A673 (cell line): ENCODE measurements at regions not wholly inside any gene's neighbourhood (a gene's known extent, or its start where the extent isn't known, plus 50 kb on each side); places are given as distances from the start of the nearest gene placed in this dataset.
A peak's percentile ranks its signal among the peaks of the same experiment; 100 is the strongest.
"Not testable (repeated sequence)": the region's sequence is repeated elsewhere in the genome, so short reads cannot be mapped to it uniquely, and the experiment has no call there.

Experiments used
- BruUV-seq: library from RNA; stranded (reverse); fragments of 400-500 nt; replicated peaks from 2 replicates; lab custom pipeline; 2021; lab: Mats Ljungman, UMichigan
- CTCF ChIA-PET: fragments of 300-600 bp; sonication (Branson Sonifier 250); formaldehyde crosslinking; loops from one replicate; lab custom pipeline; 2022; ENCODE audit warnings: antibody characterized with exemption; lab: Charles Lee
- POLR2A ChIA-PET: fragments of 300-600 bp; sonication (Branson Sonifier 250); formaldehyde crosslinking; loops from one replicate; lab custom pipeline; 2022; ENCODE audit warnings: antibody characterized with exemption; ENCODE audit not compliant: low non-redundant PET; lab: Charles Lee
- DNase-seq: peaks from one replicate; pipeline ENCODE4 v3.0.0-alpha.2; 2015; ENCODE audit warnings: low spot score
- H3K27ac ChIP-seq: fragments of 200-600 bp; sonication (generic); 2 replicates; pipeline ENCODE4 v1.5.1; 2016; ENCODE audit warnings: mixed run types, low read depth, mild to moderate bottlenecking, mixed read lengths, antibody characterized with exemption, low read length; ENCODE audit not compliant: poor library complexity, severe bottlenecking
- H3K27me3 ChIP-seq: fragments of 200-600 bp; sonication (generic); replicated peaks from 2 replicates; pipeline ENCODE4 v1.6.1; 2017; ENCODE audit warnings: mixed run types, low read depth, mild to moderate bottlenecking, mixed read lengths, antibody characterized with exemption, low read length; ENCODE audit not compliant: insufficient read depth, poor library complexity
- H3K36me3 ChIP-seq: fragments of 200-600 bp; sonication (generic); 2 replicates; pipeline ENCODE4 v1.6.1; 2016; ENCODE audit warnings: mixed run types, mild to moderate bottlenecking, mixed read lengths, antibody characterized with exemption, low read length; ENCODE audit not compliant: insufficient read depth, poor library complexity, severe bottlenecking
- H3K4me1 ChIP-seq: fragments of 200-600 bp; sonication (generic); 2 replicates; pipeline ENCODE4 v1.6.1; 2017; ENCODE audit warnings: mixed run types, mild to moderate bottlenecking, mixed read lengths, antibody characterized with exemption, low read length; ENCODE audit not compliant: insufficient read depth, poor library complexity, severe bottlenecking
- H3K4me3 ChIP-seq: fragments of 200-600 bp; sonication (generic); 2 replicates; pipeline ENCODE4 v1.5.1; 2016; ENCODE audit warnings: low read depth, mixed run types, mild to moderate bottlenecking, mixed read lengths, low read length; ENCODE audit not compliant: poor library complexity, severe bottlenecking
- H3K9me3 ChIP-seq: fragments of 200-600 bp; sonication (generic); 2 replicates; pipeline ENCODE4 v1.6.1; 2016; ENCODE audit warnings: mixed run types, low read depth, mild to moderate bottlenecking, mixed read lengths, antibody characterized with exemption, low read length; ENCODE audit not compliant: poor library complexity, severe bottlenecking
- CTCF ChIP-seq: fragments of 300-800, 200-600 bp; sonication (generic); conservative IDR thresholded peaks from 2 replicates; pipeline ENCODE4 v1.5.1; 2017; ENCODE audit warnings: low read depth, mild to moderate bottlenecking, antibody characterized with exemption, low read length, moderate library complexity, mixed read lengths
- EZH2 ChIP-seq: fragments of 200-600 bp; sonication (generic); IDR thresholded peaks from 2 replicates; pipeline ENCODE4 v1.6.1; 2017; ENCODE audit warnings: borderline replicate concordance, low read depth, mild to moderate bottlenecking, mixed read lengths, antibody characterized with exemption, low read length; ENCODE audit not compliant: poor library complexity, severe bottlenecking
- intact Hi-C: fragments of 100-400 bp; cut with micrococcal nuclease; formaldehyde crosslinking; loops from one replicate; pipeline ENCODE4 v1.10.0; 2022; ENCODE audit not compliant: unreplicated experiment

GRCh38 chr2:75379476-75380210, 180.3 kb upstream of the TACR1 start:
- no peaks in the 10 kb centered on the region for H3K27me3 ChIP-seq
- POLR2A ChIA-PET, result no interaction called here
- H3K9me3 ChIP-seq, result no peaks in the 10 kb centered on the region
- intact Hi-C loops, result no loop called here
- no peak for TF ChIP-seq EZH2
- TF ChIP-seq CTCF, result no peak
- CTCF ChIA-PET, result no interaction called here
- no peak overlapping the region for H3K27ac ChIP-seq
- DNase-seq, result no peak
- no peak overlapping the region for H3K4me3 ChIP-seq
- no TSS peak for BruUV-seq
- H3K36me3 ChIP-seq, result no peaks in the 10 kb centered on the region
- H3K4me1 ChIP-seq, result no peaks in the 10 kb centered on the region

GRCh38 chr2:75375646-75376582, 176.6 kb upstream of the TACR1 start:
- no peaks in the 10 kb centered on the region for H3K36me3 ChIP-seq
- H3K27ac ChIP-seq, result no peak overlapping the region
- BruUV-seq, result no TSS peak
- intact Hi-C loops, result no loop called here
- no peaks in the 10 kb centered on the region for H3K9me3 ChIP-seq
- no peaks in the 10 kb centered on the region for H3K27me3 ChIP-seq
- TF ChIP-seq EZH2 (no peak), CTCF (no peak)
- peak; percentile 5 for DNase-seq
- CTCF ChIA-PET, result no interaction called here
- no peak overlapping the region for H3K4me3 ChIP-seq
- H3K4me1 ChIP-seq, result no peaks in the 10 kb centered on the region
- POLR2A ChIA-PET, result no interaction called here

- H3K4me1 ChIP-seq, H3K36me3 ChIP-seq, POLR2A ChIA-PET, intact Hi-C loops, BruUV-seq, H3K27me3 ChIP-seq, H3K4me3 ChIP-seq, H3K27ac ChIP-seq, H3K9me3 ChIP-seq: not testable (repeated sequence)
- DNase-seq, result peak; percentile 63
- CTCF ChIA-PET, result interaction anchor here (0.5 kb wide), 1 partner anchor 10 kb away, joined by 4 read pairs; no protein-coding TSS in a partner anchor
These were observed 175.2 kb upstream of the TACR1 start for GRCh38 chr2:75374414-75374957.
